HG02840 (cell line): ENCODE measurements at regions not wholly inside any gene's neighbourhood (a gene's known extent, or its start where the extent isn't known, plus 50 kb on each side); places are given as distances from the start of the nearest gene placed in this dataset.
A peak's percentile ranks its signal among the peaks of the same experiment; 100 is the strongest.

Source experiments
- ATAC-seq: cut with Tn5 transposase; IDR thresholded peaks from one replicate; pipeline ENCODE4 v1.9.1; 2021; ENCODE audit warnings: mild to moderate bottlenecking, moderate library complexity, moderate number of reproducible peaks; ENCODE audit not compliant: unreplicated experiment, low FRiP score

DNA sequence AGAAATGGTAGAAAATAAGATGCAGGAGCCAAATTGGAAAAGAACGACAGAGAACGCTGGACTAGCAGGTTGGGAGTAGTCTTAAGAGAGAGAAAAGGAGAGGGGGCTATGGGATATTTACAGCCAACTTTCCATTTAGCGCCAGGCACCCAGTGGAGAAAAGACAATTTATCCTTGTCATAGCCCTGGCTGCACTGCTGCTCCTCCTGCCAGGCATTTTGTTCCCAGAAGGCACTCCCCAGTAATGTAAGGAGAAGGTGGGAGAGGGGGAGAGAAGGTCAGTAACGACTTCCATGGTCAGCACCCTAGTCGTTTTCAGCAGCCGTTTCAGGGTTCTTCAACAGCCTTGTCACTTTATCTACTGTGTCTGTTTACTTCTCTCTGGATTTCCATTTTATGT, 159.0 kb downstream of the TRMT11 start:
- no peak for ATAC-seq

GRCh38 chr6:126147291-126147815, 161.0 kb downstream of the TRMT11 start:
- ATAC-seq = no peak

- no peak for ATAC-seq
Measured at GRCh38 chr6:126148853-126149252, 162.5 kb downstream of the TRMT11 start.

GRCh38 chr6:126152372-126152745, 166.0 kb downstream of the TRMT11 start:
- no peak for ATAC-seq

GRCh38 chr6:126153661-126154060, 167.3 kb downstream of the TRMT11 start:
- no peak for ATAC-seq

DNA sequence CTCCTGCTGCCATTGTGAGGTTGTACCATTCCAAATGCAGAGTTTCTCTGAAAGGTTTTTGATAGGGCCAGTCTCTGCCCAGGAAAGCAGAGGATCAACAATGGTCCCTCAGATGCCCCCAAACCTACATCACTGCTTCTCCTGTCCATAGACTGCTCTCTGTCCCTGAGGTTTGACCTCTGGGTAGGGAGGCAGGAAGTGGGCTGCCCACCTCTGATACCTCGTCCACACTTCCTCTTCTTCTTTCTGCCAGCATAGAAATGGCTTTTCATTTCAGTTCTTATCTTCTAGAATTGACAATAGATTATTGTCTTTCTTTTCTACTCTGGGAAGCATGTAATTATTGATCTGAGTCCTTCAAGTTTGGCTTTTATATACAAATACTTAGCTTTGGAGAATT, 170.6 kb downstream of the TRMT11 start:
- ATAC-seq = no peak

DNA sequence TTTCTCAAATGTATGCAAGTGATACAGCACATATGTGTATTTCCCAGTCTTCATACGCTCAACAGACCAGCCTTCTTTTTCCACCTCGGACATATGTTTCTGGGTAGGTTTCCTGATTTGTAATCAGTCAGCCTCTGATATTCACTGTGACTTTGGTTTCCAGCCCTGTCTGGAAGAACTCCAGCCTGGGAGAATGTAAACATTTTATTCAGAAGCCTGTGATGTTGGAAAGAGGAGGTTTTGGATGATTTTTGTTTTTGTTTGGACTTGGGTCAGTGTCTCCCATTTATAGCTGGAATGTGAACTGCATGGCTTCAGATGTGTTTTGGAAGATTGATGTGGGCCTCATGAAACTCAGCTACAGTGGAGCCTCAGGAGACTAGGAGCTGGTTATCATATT, 172.2 kb upstream of the CENPW start:
- no peak for ATAC-seq

GRCh38 chr6:126170433-126170832, 169.5 kb upstream of the CENPW start:
- no peak for ATAC-seq

- peak; percentile 64 for ATAC-seq
Measured at GRCh38 chr6:126170978-126171382, 168.9 kb upstream of the CENPW start.

DNA sequence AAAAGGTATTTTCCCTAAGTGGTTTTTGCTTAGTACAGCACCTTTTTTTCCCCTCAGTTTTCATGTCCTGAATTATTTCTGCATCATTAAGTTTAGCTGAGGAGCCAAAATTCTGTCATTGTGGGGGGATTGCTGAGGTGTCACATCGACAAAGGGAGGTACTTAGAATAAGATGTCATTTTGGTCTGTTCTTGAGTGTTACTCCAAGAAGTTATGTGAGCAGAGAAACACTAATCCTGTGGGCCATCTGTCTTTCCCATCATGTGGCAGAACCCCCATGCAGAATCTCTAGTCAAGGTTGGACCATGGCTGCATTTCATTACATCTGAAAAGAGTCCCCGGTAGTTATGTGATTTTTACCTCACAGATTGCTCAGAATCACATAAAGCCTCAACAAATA, 167.8 kb upstream of the CENPW start:
- ATAC-seq = no peak

- no peak for ATAC-seq
Measured at GRCh38 chr6:126173265-126173664, 166.7 kb upstream of the CENPW start.

GRCh38 chr6:126174697-126175096, 165.2 kb upstream of the CENPW start:
- ATAC-seq = no peak

- ATAC-seq = no peak
Measured at GRCh38 chr6:126175251-126175650, 164.7 kb upstream of the CENPW start.

DNA sequence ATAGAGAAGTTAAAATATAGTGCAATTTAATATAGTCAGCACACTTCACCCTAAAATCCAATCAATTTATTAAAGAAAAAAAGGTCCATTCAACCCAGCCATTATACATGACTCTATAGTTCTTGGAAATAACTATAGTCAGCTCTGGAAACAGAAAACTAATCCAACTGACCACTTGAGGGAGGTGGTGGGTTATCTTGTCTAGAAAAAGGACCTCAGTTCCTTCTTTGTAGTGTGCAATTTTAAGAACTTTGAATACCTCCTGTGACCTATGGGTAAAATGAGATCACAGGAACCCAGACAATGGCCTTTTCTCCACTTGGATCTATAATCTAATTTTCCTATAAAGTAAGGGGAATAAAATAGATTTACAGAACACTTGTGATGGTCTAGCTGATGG, 163.6 kb upstream of the CENPW start:
- no peak for ATAC-seq

- ATAC-seq = no peak
Measured at GRCh38 chr6:126180585-126180984, 159.3 kb upstream of the CENPW start.

DNA sequence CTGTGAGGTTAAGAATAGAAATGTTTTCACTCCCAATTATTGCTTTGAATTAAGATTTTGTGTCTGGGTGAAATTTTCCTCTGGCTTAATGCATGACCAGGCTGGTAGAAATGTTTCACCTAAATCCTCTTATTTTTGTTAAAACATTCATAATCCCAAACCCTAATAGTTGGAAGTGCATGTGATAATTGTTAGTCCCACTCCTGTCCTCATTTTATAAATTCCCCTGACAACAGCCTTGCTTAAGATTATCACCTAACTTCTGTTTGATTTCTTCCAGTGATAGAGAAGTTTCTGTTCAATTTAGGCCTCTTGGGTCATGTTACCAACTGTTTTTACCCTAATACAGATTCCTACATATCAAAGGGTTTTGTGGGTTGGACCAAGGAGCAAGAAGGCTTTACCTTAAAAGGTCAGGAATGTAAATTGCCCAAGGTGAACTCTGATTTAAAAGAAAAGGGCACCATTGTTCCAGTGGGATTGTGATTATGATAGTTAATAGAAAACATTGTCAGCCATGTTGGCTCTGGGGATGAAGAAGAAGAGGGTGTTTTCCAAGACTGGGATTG, 158.7 kb upstream of the CENPW start:
- ATAC-seq = no peak

DNA sequence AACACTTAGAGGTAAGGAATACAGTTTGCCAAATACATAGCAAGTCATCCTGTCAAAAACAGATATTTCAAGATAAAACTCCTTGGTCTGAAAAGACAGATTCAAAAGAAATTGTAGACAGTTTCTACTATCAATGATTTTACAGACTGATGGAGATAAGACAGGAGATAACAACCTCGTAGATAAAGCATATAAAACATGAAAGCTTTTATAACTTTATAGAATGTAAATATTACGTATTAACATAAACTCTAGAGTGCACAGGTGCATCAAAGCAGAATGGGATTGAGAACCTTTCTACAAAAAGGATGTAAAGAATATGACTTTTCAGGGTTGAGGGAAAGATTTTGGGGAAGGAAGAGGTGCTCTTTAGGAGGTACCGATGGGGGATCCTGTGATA, 158.0 kb upstream of the CENPW start:
- no peak for ATAC-seq

DNA sequence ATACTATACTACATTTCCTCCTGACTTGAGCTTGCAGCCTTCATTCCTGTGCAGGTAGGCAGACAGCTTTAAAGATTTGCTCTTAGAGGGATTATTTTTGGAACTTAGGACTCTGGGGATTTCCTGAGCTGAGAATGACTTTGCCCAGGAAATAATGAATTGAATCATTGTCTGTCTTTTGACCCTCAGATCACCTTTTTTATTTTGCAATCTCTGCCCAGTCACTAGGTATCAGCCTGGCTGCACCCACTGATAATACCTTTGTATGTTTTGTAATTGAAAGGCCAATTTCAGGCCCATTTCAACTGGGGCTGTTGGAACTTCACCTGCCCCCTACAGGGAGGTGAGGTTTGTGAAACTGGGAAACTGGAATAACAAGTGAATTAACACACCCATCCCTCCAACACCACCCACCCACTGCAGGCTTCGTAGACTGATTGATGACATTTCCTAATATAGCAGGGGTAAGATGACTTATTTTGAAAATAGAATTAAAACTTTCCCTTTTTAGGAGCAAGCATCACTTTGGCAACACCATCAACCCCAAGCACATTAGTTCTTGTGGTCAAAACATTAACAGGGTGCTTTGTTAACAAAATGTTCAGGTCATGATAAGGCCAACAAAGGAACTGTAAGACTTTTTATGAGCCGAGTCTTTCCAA, 157.1 kb upstream of the CENPW start:
- no peak for ATAC-seq

GRCh38 chr6:126185774-126186173, 154.1 kb upstream of the CENPW start:
- no peak for ATAC-seq

DNA sequence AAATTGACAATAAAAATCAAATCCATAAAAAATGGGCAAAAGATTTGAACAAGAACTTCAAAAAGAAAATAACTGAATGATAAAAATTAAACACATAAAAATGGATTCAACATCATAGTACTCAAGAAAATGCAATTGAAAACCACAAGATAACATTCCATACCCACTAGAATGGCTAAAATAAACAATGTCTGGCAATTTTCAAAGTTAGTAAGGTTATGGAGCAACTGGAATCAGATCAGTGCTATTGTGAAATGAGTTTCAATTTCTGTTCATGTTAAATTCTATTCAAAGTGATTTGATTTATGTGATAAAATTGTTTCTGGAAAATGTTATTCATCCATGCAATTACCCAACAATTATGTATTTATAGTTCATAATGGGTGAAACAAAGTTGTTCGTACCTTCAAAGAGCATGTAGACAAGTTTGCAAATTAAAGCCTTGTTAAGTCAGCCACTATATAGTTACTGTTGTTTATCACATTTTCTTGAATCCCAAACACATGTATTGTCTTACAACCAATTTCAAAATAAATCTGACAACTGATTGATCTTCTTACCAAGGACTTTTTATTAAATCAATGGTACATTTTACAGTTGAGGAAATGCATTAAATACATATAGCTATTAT, 151.5 kb upstream of the CENPW start:
- no peak for ATAC-seq

DNA sequence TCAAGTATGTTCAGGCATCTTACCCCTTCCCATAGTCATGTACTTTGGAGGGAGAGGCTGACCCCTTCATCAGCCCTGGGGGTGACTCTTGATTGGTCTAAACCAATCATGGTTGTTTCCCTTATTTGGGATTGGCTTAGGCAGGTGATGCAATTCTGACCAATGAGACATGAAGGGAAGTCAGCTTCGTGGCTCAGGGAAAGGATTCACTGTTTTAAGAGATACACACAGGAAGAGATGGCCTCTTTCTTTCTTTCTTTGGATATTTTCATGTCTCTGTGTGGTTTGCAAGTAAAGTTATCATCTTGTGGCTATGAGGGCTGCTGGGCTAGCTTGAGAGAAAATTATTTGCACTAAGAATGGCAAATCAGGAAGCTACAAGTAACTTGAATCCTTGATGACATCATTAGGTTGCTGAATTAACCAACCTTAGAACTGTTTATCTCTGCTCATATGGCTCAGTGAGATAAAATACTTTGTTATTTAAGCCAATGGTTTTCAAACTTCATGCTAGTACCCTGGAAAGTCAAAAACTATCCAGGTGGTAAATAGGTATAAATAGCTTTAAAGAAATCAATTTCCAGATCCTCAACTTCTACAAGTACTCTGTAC, 144.2 kb upstream of the CENPW start:
- ATAC-seq = no peak

DNA sequence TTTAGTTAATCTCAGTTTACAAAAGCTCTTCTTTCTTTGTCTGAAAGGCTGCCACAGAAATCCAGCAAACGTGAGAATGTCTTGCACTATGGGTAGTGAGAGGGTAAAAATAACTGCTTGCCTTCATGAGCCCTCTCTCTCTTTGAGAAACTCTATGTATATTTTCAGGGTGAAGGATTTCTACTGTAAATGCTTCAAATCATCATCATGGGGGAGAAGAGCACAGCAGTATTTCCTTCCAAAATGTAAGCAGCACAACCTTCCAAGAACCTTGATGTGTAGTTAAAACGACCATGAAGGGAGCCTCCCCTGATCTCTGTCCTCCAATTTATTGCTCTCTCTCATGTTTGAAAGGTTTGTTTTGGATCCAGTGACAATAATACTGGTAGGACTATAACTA, 141.3 kb upstream of the CENPW start:
- no peak for ATAC-seq
